GM21786 (cell line): ENCODE measurements at regions not wholly inside any gene's neighbourhood (a gene's known extent, or its start where the extent isn't known, plus 50 kb on each side); places are given as distances from the start of the nearest gene placed in this dataset.

Experiments
- ATAC-seq: cut with Tn5 transposase; IDR thresholded peaks from one replicate; pipeline ENCODE4 v1.9.1; 2021; ENCODE audit not compliant: unreplicated experiment

- ATAC-seq = no peak
Observed at GRCh38 chr7:28360739-28361138, 51.6 kb upstream of the CREB5 start.

DNA sequence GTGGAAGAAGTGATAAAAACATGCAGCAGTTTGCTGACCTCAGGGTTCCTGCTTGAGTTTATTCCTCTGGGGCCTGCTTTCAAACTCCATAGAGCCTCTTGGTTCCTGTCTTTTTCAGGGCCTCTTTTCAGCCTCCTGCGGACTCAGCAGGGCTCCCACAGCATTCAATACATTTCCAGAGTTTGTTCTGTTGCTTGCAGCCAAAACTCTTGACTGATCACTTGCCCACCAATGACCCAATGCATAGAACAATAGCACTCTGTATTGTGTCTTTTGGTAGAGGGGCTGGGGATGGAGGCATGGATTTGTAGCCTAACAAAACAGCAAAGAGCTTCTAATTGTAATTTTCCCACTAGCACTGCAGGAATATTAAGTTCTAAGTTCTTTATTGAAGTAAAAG is 50.8 kb upstream of the CREB5 start:
- ATAC-seq = no peak

DNA sequence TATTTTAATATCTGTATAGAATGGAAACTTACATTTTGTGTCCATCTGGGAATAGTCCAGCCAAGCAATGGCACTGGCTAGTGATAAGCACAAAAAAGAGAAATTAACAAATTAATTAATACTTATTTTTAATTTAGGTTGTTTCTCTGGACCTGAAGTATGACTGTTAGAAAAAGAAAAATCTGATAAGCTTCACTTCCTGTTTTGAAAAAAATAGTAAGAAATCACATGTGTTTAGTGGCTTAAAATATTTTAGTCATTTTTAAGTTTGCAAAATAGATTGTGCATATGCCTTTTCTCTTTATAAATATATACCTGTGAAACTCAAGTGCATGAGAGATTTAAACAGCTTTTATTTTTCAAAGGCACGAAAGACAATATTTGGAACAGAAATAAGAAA is 50.1 kb upstream of the CREB5 start:
- no peak for ATAC-seq
